Endothelial cell of umbilical vein (primary cell): ENCODE measurements at regions not wholly inside any gene's neighbourhood (a gene's known extent, or its start where the extent isn't known, plus 50 kb on each side); places are given as distances from the start of the nearest gene placed in this dataset.

Experiments used
- BruUV-seq: library from RNA; stranded (reverse); fragments of 400-500 nt; replicated peaks from 2 replicates; lab custom pipeline; 2021; lab: Mats Ljungman, UMichigan
- CTCF ChIA-PET: fragments of 300-600, 350-600 bp; sonication (Branson Sonifier 250); formaldehyde crosslinking; loops from one replicate; lab custom pipeline; 2021; ENCODE audit warnings: antibody characterized with exemption, inconsistent platforms; lab: Charles Lee
- POLR2A ChIA-PET: fragments of 300-600, 350-600 bp; sonication (Branson Sonifier 250); formaldehyde crosslinking; loops from one replicate; lab custom pipeline; 2021; ENCODE audit warnings: antibody characterized with exemption, inconsistent platforms; lab: Charles Lee
- DNase-seq: peaks from one replicate; pipeline ENCODE4 v3.0.0-alpha.2; 2011; ENCODE audit warnings: low read depth, low spot score
- FAIRE-seq: peaks from 2 replicates; lab custom pipeline; 2011; peaks lifted over from hg19 to GRCh38; lab: Jason Lieb, UNC
- H2AFZ ChIP-seq: 2 replicates; pipeline ENCODE4 v1.6.0; 2012; ENCODE audit warnings: low read depth, low read length, control low read depth, inconsistent platforms
- H3K27ac ChIP-seq: 2 replicates; pipeline ENCODE4 v1.5.1; 2011; ENCODE audit warnings: low read depth, mild to moderate bottlenecking, control low read depth, low read length, moderate library complexity; ENCODE audit not compliant: insufficient read depth
- H3K27me3 ChIP-seq, 2 experiments: 2 replicates each; pipeline versions ENCODE4 v1.6.0 to v1.6.1; 2011; ENCODE audit warnings: low read length in 2 of 2, mixed read lengths in 1 of 2; ENCODE audit not compliant: control insufficient read depth in 2 of 2, insufficient read depth in 2 of 2
- H3K36me3 ChIP-seq, 2 experiments: 2 replicates in 1 of 2; 3 replicates in 1 of 2; pipeline ENCODE4 v1.5.1; 2011; ENCODE audit warnings: low read length in 2 of 2, mild to moderate bottlenecking in 1 of 2, moderate library complexity in 1 of 2; ENCODE audit not compliant: control insufficient read depth in 2 of 2, insufficient read depth in 2 of 2; ENCODE audit errors: extremely low read depth in 1 of 2
- H3K4me1 ChIP-seq: 3 replicates; pipeline ENCODE4 v1.5.1; 2011; ENCODE audit warnings: mild to moderate bottlenecking, low read length; ENCODE audit not compliant: control insufficient read depth, insufficient read depth; ENCODE audit errors: extremely low read depth
- H3K4me2 ChIP-seq: 2 replicates; pipeline ENCODE4 v1.6.1; 2011; ENCODE audit warnings: low read length, control low read depth, mixed read lengths; ENCODE audit not compliant: insufficient read depth
- H3K4me3 ChIP-seq, 3 experiments: fragments of 200-600 bp in 1 of 3; sonication (generic), shearing (Covaris generic) in 1 of 3; replicated peaks in 1 of 3; 2 replicates each; pipeline ENCODE4 v1.5.1; 2011 to 2016; ENCODE audit warnings: control low read depth in 3 of 3, low read length in 3 of 3, mild to moderate bottlenecking in 2 of 3, inconsistent platforms in 1 of 3, low read depth in 1 of 3, moderate library complexity in 1 of 3; ENCODE audit not compliant: insufficient read depth in 1 of 3
- H3K79me2 ChIP-seq: 2 replicates; pipeline ENCODE4 v1.6.0; 2012; ENCODE audit warnings: low read length, inconsistent platforms; ENCODE audit not compliant: control insufficient read depth, insufficient read depth
- H3K9ac ChIP-seq: replicated peaks from 2 replicates; pipeline ENCODE3; 2011; ENCODE audit warnings: low read length, control low read depth; ENCODE audit not compliant: insufficient read depth; ENCODE audit errors: extremely low read depth
- H3K9me1 ChIP-seq: replicated peaks from 3 replicates; pipeline ENCODE4 v1.6.0; 2011; ENCODE audit warnings: mild to moderate bottlenecking, low read length; ENCODE audit not compliant: control insufficient read depth, insufficient read depth; ENCODE audit errors: extremely low read depth
- H3K9me3 ChIP-seq: replicated peaks from 2 replicates; pipeline ENCODE4 v1.5.1; 2012; ENCODE audit warnings: low read length, inconsistent platforms; ENCODE audit not compliant: control insufficient read depth, insufficient read depth
- H4K20me1 ChIP-seq: replicated peaks from 2 replicates; pipeline ENCODE3; 2011; ENCODE audit warnings: mild to moderate bottlenecking, low read length; ENCODE audit not compliant: control insufficient read depth, insufficient read depth; ENCODE audit errors: extremely low read depth
- CTCF ChIP-seq, 2 donors: IDR thresholded peaks; 1 replicate in 1 of 2; 2 replicates in 1 of 2; pipeline ENCODE4 v1.5.1; 2011; ENCODE audit warnings: low read length in 2 of 2, mild to moderate bottlenecking in 2 of 2, moderate library complexity in 2 of 2, control low read depth in 1 of 2, inconsistent platforms in 1 of 2, low read depth in 1 of 2; ENCODE audit not compliant: insufficient read depth in 1 of 2; ENCODE audit errors: extremely low read depth in 1 of 2
- EZH2 ChIP-seq: IDR thresholded peaks from 2 replicates; pipeline ENCODE4 v1.6.1; 2012; ENCODE audit warnings: borderline replicate concordance, low read depth, mild to moderate bottlenecking, moderate library complexity, low read length, inconsistent platforms; ENCODE audit not compliant: severe bottlenecking
- FOS ChIP-seq: IDR thresholded peaks from 2 replicates; pipeline ENCODE4 v1.6.1; 2011; ENCODE audit warnings: mild to moderate bottlenecking, low read length, moderate library complexity, borderline replicate concordance; ENCODE audit not compliant: insufficient read depth
- GATA2 ChIP-seq: IDR thresholded peaks from 2 replicates; pipeline ENCODE4 v1.7.0; 2011; ENCODE audit warnings: low read depth, mild to moderate bottlenecking, moderate library complexity, mixed read lengths, low read length; ENCODE audit not compliant: insufficient read length, insufficient read depth
- JUN ChIP-seq: IDR thresholded peaks from 2 replicates; pipeline ENCODE4 v1.6.1; 2011; ENCODE audit warnings: borderline replicate concordance, low read depth; ENCODE audit not compliant: insufficient read length, insufficient read depth
- MYC ChIP-seq: IDR thresholded peaks from one replicate; pipeline ENCODE4 v1.6.1; 2011; ENCODE audit warnings: mild to moderate bottlenecking, low read depth, low read length
- POLR2A ChIP-seq: IDR thresholded peaks from 2 replicates; pipeline ENCODE4 v1.6.1; 2012; ENCODE audit warnings: low read depth, mild to moderate bottlenecking, control low read depth, low read length
- POLR2AphosphoS5 ChIP-seq: IDR thresholded peaks from 2 replicates; pipeline ENCODE4 v1.6.1; 2012; ENCODE audit warnings: low read depth, mild to moderate bottlenecking, control low read depth, low read length, moderate library complexity; ENCODE audit not compliant: insufficient read depth
- dilution Hi-C: fragments of 300-500 bp; cut with MboI; formaldehyde crosslinking; loops from one replicate; pipeline ENCODE4 v1.15.0; 2019; ENCODE audit warnings: low sequenced_read_pairs; ENCODE audit not compliant: extremely low pct_ligation_motif_present
- intact Hi-C: fragments of 100-400 bp; cut with micrococcal nuclease; formaldehyde crosslinking; loops from one replicate; pipeline ENCODE4 v1.10.0; 2022
- TF ChIP-seq, protein P1 (sequence below): IDR thresholded peaks from 2 replicates; pipeline ENCODE4 v1.6.1; 2011; ENCODE audit not compliant: insufficient read depth, insufficient read length

DNA sequence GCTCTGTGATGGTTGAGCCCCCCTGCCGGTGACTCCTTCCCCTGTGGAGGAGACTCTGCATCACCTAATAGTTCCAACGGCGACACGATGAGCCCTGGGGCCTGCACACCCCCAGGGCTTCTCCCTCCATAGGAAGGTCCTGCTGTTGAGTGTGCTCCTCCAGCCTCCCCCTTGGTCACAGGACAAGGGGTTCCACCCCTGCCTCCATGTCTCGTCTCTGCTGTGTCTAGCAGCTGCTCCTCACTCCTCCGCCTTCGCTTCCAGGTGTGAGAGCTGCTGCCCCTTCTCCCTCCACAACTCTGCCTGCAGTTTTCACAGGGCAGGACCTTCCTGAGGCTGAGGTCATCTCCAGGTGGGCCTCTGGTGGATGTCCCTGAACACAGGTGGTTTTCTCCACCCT is 1416.1 kb downstream of the TBC1D22A start:
- no peaks in the 10 kb centered on the region for H3K9me1 ChIP-seq
- no peak overlapping the region for H3K9ac ChIP-seq
- no peaks in the 10 kb centered on the region for H3K36me3 ChIP-seq
- no peak overlapping the region for H3K4me2 ChIP-seq
- H3K79me2 ChIP-seq: no peaks in the 10 kb centered on the region
- ChIA-PET CTCF (no interaction called here), POLR2A (no interaction called here)
- H4K20me1 ChIP-seq: no peaks in the 10 kb centered on the region
- H3K4me1 ChIP-seq: no peaks in the 10 kb centered on the region
- FAIRE-seq (no peak), DNase-seq (no peak)
- peaks cover 16% of the 10 kb centered on the region for H3K9me3 ChIP-seq
- intact Hi-C loops: no loop called here
- BruUV-seq: no TSS peak
- TF ChIP-seq, protein P1, sequence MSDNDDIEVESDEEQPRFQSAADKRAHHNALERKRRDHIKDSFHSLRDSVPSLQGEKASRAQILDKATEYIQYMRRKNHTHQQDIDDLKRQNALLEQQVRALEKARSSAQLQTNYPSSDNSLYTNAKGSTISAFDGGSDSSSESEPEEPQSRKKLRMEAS: no peak
- TF ChIP-seq EZH2: no peak
- TF ChIP-seq POLR2A: no peak
- no peak for TF ChIP-seq FOS
- TF ChIP-seq POLR2AphosphoS5: no peak
- TF ChIP-seq MYC: no peak
- no peak for TF ChIP-seq GATA2
- TF ChIP-seq JUN: no peak
- no peak for TF ChIP-seq CTCF (IDR thresholded peaks at IDR 0.05; ENCODE audit: extremely low read depth in 1 of 2, insufficient read depth in 1 of 2, low read depth in 1 of 2, low read length in 2 of 2)
- no peaks in the 10 kb centered on the region for H3K27me3 ChIP-seq
- H3K27ac ChIP-seq: no peak overlapping the region
- H3K4me3 ChIP-seq: no peak overlapping the region
- H2AFZ ChIP-seq: no peak overlapping the region
- dilution Hi-C loops: no loop called here
